ENCODE measurements at regions not wholly inside any gene's neighbourhood (a gene's known extent, or its start where the extent isn't known, plus 50 kb on each side); places are given as distances from the start of the nearest gene placed in this dataset.

DNA sequence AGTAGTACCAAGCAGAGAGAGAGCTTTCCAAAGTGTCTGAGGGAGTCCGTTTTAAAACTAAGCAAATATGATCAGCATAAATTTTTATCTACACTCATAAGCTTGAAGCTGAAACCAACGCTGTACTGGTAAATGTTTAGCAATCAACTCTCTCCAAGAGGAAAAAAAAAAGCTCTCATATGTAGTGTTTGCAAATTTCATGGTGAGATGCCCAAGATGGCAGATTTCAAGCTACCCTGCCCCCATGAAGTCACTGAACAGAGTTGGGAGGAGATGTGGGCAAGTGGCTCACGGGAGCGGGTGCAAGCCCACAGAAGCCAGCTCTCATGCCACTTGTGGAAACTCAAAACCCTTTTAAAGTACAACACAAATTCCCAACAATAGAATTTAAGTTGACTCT is 475.8 kb downstream of the BCAT1 start:
- Histone ChIP-seq H3K4me1 (ENCODE audit: insufficient read depth, low read length) (peaks cover 3% of the 10 kb centered on the region), H3K9me3 (ENCODE audit: low read length) (peaks cover 8% of the 10 kb centered on the region), H3K36me3 (ENCODE audit: insufficient read depth, low read length) (peaks cover 2% of the 10 kb centered on the region)

DNA sequence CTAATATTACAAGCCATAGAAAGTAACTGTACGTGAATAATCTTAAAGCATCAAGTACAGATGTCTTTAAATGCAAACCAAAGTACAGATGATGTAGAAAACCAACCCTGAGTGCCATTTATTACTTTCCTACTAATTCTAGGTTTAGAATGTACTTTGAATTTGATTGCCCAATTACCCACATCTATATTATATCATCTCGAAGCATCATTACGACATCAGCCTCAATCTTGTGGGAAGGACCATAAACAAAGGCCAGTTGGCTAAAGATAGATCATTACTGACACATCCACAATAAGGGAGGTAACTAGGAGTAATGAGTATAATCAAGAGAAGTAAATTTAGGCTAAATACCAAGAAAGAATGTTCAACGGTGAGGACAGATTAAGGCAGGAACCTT is 478.9 kb downstream of the BCAT1 start:
- Histone ChIP-seq H2AFZ (ENCODE audit: low read depth, low read length) (no peak overlapping the region), H3K4me1 (ENCODE audit: insufficient read depth, low read length) (no peaks in the 10 kb centered on the region), H3K36me3 (ENCODE audit: insufficient read depth, low read length) (no peaks in the 10 kb centered on the region), H3K4me3 (ENCODE audit: low read length) (no peak overlapping the region), H3K9me3 (ENCODE audit: low read length) (peaks cover 8% of the 10 kb centered on the region), H3K27me3 (ENCODE audit: insufficient read depth, low read length) (no peaks in the 10 kb centered on the region)

More for the DNA sequence above, 475.8 kb downstream of the BCAT1 start:
- Histone ChIP-seq H3K27me3 (ENCODE audit: insufficient read depth, low read length) (no peaks in the 10 kb centered on the region), H2AFZ (ENCODE audit: low read depth, low read length) (no peak overlapping the region), H3K4me3 (ENCODE audit: low read length) (no peak overlapping the region)

DNA sequence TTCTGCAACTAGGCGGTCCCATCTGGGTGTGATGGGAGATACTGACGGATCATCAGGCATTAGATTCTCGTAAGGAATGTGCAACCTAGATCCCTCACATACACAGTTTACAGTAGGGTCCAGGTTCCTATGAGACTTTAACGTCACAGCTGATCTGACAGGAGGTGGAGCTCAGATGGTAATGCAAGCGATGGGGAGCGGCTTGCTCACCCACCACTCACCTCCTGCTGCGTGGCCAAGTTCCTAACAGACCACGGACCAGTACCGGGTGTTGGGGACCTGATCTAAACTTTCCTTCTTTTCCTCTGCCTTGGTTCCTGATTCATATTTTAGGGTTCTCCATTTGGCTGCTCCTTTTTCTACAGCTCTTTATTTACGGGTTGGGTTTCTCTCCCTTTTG is 479.8 kb downstream of the BCAT1 start:
- Histone ChIP-seq H3K4me3 (ENCODE audit: low read length) (no peak overlapping the region), H3K9me3 (ENCODE audit: low read length) (peaks cover 8% of the 10 kb centered on the region), H3K27me3 (ENCODE audit: insufficient read depth, low read length) (no peaks in the 10 kb centered on the region), H3K36me3 (ENCODE audit: insufficient read depth, low read length) (no peaks in the 10 kb centered on the region), H2AFZ (ENCODE audit: low read depth, low read length) (no peak overlapping the region), H3K4me1 (ENCODE audit: insufficient read depth, low read length) (no peaks in the 10 kb centered on the region)

DNA sequence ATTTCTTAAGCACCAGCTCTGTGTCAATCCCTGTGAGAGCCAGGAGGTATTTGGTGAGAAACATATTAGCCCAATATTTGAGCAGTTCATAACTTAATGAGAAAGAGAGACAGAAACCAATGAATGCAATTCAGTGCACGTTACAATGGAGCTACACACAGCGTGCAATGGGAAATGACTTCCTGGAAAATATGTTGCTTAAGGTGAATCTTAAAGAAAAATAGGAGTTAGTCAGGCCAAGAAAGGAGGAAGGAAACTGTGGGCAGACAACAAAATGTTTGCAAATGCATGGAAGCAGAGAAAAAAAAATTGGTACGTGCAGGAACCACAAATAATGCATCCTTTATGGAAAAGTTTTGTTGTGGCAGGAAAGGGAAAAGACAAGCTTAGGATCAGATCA is 481.7 kb downstream of the BCAT1 start:
- Histone ChIP-seq H3K27me3 (ENCODE audit: insufficient read depth, low read length) (no peaks in the 10 kb centered on the region), H3K4me1 (ENCODE audit: insufficient read depth, low read length) (no peaks in the 10 kb centered on the region), H3K9me3 (ENCODE audit: low read length) (peaks cover 8% of the 10 kb centered on the region), H3K4me3 (ENCODE audit: low read length) (no peak overlapping the region), H3K36me3 (ENCODE audit: insufficient read depth, low read length) (no peaks in the 10 kb centered on the region), H2AFZ (ENCODE audit: low read depth, low read length) (no peak overlapping the region)

DNA sequence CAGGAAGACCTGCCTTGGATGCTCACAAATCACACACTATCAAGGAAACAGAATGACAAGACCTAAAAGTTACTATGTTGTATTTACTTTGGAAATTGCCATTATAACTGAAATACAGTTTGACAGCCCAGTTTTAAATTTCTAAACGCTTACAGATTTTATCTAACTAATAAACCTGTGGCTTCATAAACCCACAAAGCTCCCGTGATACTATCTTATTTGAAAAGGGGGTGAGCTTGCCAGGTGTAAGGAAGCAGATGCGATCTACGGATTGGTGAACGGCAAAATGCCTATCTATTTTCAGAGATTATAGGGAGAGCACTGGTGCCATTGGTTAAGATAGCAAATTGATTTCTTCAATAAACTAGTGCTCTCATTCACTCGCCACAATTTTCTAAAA is 485.5 kb downstream of the BCAT1 start:
- Histone ChIP-seq H3K4me3 (ENCODE audit: low read length) (no peak overlapping the region), H3K9me3 (ENCODE audit: low read length) (peaks cover 2% of the 10 kb centered on the region), H2AFZ (ENCODE audit: low read depth, low read length) (no peak overlapping the region), H3K36me3 (ENCODE audit: insufficient read depth, low read length) (no peaks in the 10 kb centered on the region), H3K4me1 (ENCODE audit: insufficient read depth, low read length) (peaks cover 29% of the 10 kb centered on the region), H3K27me3 (ENCODE audit: insufficient read depth, low read length) (no peaks in the 10 kb centered on the region)

DNA sequence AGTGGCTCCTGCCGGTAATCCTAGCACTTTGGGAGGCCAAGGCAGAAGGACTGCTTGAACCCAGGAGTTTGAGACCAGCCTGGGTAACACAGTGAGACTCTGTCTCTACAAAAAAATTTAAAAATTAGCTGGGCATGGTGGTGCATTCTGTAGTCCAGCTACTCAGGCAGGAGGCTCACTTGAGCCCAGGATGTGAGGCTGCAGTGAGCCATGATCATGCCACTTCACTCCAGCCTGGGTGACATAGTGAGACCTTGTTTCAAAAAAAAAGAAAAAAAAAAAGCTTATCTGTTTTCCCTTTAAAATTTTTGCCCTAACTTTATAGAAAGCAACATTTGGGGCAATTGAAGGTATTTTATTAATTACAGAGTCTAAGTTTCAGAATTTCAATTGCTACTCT is 486.0 kb downstream of the BCAT1 start:
- H3K36me3 ChIP-seq (ENCODE audit: insufficient read depth, low read length) = no peaks in the 10 kb centered on the region
- H2AFZ ChIP-seq (ENCODE audit: low read depth, low read length) = no peak overlapping the region
- H3K9me3 ChIP-seq (ENCODE audit: low read length) = peaks cover 2% of the 10 kb centered on the region
- H3K27me3 ChIP-seq (ENCODE audit: insufficient read depth, low read length) = no peaks in the 10 kb centered on the region
- H3K4me3 ChIP-seq (ENCODE audit: low read length) = no peak overlapping the region
- peaks cover 30% of the 10 kb centered on the region for H3K4me1 ChIP-seq (ENCODE audit: insufficient read depth, low read length)

DNA sequence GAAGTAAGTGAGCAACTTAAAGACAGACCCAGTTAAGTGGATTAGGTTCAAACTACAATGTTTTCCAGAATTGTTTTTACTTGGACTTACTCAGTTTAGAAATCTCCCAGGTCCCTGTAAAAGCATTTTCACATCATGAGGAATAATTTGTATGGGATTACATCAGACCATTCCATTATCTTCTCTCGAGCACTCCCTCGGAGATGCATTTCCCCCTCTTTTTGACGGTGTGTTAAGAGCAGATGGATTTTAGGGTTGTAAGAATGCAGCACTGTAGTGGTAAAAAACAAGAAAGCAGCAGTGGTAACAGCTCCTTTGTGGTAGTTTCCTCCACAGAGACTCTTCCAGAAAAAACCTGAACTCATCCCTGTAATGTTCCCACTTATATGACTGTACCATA is 488.4 kb downstream of the BCAT1 start:
- H3K9me3 ChIP-seq (ENCODE audit: low read length) = peaks cover 2% of the 10 kb centered on the region
- H3K27me3 ChIP-seq (ENCODE audit: insufficient read depth, low read length) = no peaks in the 10 kb centered on the region
- H3K36me3 ChIP-seq (ENCODE audit: insufficient read depth, low read length) = no peaks in the 10 kb centered on the region
- H2AFZ ChIP-seq (ENCODE audit: low read depth, low read length) = no peak overlapping the region
- H3K4me1 ChIP-seq (ENCODE audit: insufficient read depth, low read length) = peaks cover 30% of the 10 kb centered on the region
- no peak overlapping the region for H3K4me3 ChIP-seq (ENCODE audit: low read length)

DNA sequence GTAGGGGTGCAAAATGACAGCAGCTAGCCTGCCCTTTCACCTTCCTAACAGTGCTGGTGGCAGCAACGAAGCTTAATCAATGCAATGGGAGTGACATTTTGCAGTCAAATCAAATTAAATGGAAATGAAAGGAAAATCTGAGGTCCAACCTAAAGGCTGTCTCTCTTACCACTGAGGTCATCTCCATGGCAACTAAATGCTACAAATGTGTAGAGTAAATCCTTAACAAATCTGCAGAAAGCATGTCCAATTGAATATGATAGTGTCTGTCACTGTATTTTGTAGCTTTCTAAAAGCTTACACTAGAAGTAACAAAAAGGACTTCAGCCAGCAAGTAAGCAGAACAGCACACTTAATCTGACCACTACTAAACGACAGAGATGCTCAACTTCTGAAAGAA is 488.8 kb downstream of the BCAT1 start:
- H3K27me3 ChIP-seq (ENCODE audit: insufficient read depth, low read length) = no peaks in the 10 kb centered on the region
- no peaks in the 10 kb centered on the region for H3K36me3 ChIP-seq (ENCODE audit: insufficient read depth, low read length)
- H3K4me1 ChIP-seq (ENCODE audit: insufficient read depth, low read length) = peaks cover 30% of the 10 kb centered on the region

DNA sequence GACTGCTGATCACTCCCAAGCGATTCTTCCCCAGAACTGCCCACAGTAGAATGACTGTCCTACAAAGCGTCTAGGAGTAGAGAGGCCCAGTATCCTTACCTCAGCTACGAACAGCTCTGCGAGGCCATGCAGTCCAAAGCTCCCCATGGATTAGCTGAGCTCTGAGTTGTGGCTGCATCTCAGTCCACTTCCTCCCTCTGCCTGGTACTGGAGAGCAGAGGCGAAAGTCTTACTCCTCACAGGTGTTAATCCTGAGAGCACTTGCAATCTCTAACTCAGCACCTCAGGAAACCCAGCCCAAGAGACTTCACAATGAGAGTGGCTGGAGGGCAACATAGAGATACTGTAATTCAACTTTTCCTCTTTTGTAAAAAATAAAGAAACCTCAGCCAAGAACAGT is 493.1 kb downstream of the BCAT1 start:
- H3K9me3 ChIP-seq (ENCODE audit: low read length) = no peaks in the 10 kb centered on the region
- no peaks in the 10 kb centered on the region for H3K27me3 ChIP-seq (ENCODE audit: insufficient read depth, low read length)
- no peak overlapping the region for H2AFZ ChIP-seq (ENCODE audit: low read depth, low read length)
- peaks cover 5% of the 10 kb centered on the region for H3K36me3 ChIP-seq (ENCODE audit: insufficient read depth, low read length)
- no peak overlapping the region for H3K4me3 ChIP-seq (ENCODE audit: low read length)
- peaks cover 24% of the 10 kb centered on the region for H3K4me1 ChIP-seq (ENCODE audit: insufficient read depth, low read length)

More for the DNA sequence above, 488.8 kb downstream of the BCAT1 start:
- Histone ChIP-seq H3K9me3 (ENCODE audit: low read length) (no peaks in the 10 kb centered on the region), H3K4me3 (ENCODE audit: low read length) (no peak overlapping the region), H2AFZ (ENCODE audit: low read depth, low read length) (no peak overlapping the region)

DNA sequence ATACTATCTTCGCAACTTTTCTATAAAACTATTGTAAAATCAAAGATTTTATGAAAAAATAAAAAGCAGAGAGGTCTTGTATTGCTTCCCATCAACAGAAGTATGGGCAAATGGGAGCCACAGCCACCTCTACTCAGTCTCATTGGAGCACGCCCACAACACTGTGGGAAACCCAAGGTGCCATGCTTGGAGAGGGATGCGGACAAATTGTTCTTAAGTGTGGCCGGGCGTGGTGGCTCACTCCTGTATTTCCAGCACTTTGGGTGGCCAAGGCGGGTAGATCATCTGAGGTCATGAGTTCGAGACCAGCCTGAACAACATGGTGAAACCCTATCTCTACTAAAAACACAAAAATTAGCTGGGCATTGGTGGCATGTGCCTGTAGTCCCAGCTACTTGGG is 498.2 kb upstream of the SOX5 start:
- Histone ChIP-seq H3K27me3 (ENCODE audit: insufficient read depth, low read length) (no peaks in the 10 kb centered on the region), H3K9me3 (ENCODE audit: low read length) (no peaks in the 10 kb centered on the region), H3K36me3 (ENCODE audit: insufficient read depth, low read length) (peaks cover 3% of the 10 kb centered on the region), H3K4me1 (ENCODE audit: insufficient read depth, low read length) (peaks cover 4% of the 10 kb centered on the region), H2AFZ (ENCODE audit: low read depth, low read length) (no peak overlapping the region), H3K4me3 (ENCODE audit: low read length) (no peak overlapping the region)

DNA sequence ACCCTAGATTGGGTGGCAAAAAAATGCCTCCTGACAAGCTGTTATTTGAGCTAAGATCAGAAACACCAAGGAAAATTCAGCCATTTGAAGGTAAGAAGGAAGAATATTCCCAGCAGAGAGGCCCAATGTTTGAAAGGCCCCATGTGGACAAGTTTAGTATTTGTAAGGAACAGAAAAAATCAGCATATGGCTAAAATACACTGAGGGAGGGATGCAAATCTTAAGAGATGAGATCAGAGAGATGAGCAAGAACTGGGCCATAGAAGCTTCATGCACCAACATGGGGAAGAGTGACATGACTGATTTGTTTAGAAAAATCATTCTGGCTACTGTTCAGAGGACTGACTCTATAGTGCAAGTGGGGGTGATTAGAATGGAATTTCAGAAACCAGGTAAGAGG is 496.8 kb upstream of the SOX5 start:
- Histone ChIP-seq H3K4me1 (ENCODE audit: insufficient read depth, low read length) (peaks cover 4% of the 10 kb centered on the region), H3K36me3 (ENCODE audit: insufficient read depth, low read length) (no peaks in the 10 kb centered on the region), H3K9me3 (ENCODE audit: low read length) (no peaks in the 10 kb centered on the region), H3K4me3 (ENCODE audit: low read length) (no peak overlapping the region), H2AFZ (ENCODE audit: low read depth, low read length) (no peak overlapping the region), H3K27me3 (ENCODE audit: insufficient read depth, low read length) (no peaks in the 10 kb centered on the region)

DNA sequence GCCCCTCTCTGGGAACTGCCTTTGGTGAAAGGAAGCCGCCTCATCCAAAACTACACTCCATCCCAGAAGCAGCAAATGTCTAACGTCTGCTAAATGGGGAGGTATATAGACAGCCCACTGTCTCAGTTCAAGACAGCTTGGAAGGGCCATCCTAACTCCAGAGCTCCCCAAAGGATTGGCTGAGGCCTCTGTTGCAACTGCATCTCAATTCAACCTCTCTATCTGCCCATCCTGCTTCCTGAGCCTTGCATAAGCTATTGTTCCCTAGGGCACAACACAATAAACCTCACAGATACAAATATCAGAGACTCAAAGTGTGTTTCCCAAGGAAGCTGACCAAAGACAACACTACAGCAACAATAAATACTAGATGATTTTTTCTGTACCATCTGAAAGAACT is 495.2 kb upstream of the SOX5 start:
- peaks cover 4% of the 10 kb centered on the region for H3K4me1 ChIP-seq (ENCODE audit: insufficient read depth, low read length)
- H3K4me3 ChIP-seq (ENCODE audit: low read length) = no peak overlapping the region
- H3K9me3 ChIP-seq (ENCODE audit: low read length) = no peaks in the 10 kb centered on the region
- H2AFZ ChIP-seq (ENCODE audit: low read depth, low read length) = no peak overlapping the region
- no peaks in the 10 kb centered on the region for H3K27me3 ChIP-seq (ENCODE audit: insufficient read depth, low read length)
- H3K36me3 ChIP-seq (ENCODE audit: insufficient read depth, low read length) = no peaks in the 10 kb centered on the region

DNA sequence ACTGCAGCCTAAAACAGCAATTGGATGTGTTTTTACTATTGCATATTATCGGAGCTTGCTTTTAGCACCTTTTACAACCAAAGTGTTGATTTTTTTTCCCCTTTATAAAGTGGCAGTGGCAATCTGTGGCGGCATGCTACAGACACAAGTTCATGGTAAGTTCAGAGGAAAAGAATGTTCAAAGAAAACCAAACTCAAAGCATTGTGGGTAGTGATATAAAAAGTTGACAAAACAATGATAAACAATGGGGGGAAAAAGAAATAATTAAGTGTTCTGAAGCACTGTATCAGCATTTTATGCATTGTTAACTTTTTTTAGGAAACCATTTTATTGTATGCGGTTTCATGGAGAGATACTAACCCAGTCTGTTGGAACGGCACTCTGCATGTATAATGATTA is 492.0 kb upstream of the SOX5 start:
- Histone ChIP-seq H3K4me1 (ENCODE audit: insufficient read depth, low read length) (peaks cover 4% of the 10 kb centered on the region), H2AFZ (ENCODE audit: low read depth, low read length) (no peak overlapping the region), H3K9me3 (ENCODE audit: low read length) (peaks cover 4% of the 10 kb centered on the region), H3K27me3 (ENCODE audit: insufficient read depth, low read length) (no peaks in the 10 kb centered on the region), H3K36me3 (ENCODE audit: insufficient read depth, low read length) (no peaks in the 10 kb centered on the region), H3K4me3 (ENCODE audit: low read length) (no peak overlapping the region)

DNA sequence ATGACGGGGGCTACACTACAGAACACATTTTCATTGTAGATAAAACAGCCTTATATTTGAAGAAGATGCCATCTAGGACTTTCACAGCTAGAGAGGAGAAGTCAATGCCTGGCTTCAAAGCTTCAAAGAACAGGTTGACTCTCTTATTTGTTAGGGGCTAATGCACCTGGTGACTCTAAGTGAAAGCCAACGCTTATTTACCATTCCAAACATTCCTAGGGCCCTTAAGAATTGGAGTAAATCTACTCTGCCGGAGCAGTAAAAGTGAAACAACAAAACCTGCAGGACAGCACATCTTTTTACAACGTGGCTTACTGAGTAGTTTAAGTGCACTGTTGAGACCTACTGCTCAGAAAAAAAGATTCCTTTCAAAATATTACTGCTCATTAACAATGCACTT is 487.2 kb upstream of the SOX5 start:
- no peaks in the 10 kb centered on the region for H3K27me3 ChIP-seq (ENCODE audit: insufficient read depth, low read length)
- no peaks in the 10 kb centered on the region for H3K4me1 ChIP-seq (ENCODE audit: insufficient read depth, low read length)
- peaks cover 8% of the 10 kb centered on the region for H3K9me3 ChIP-seq (ENCODE audit: low read length)
- no peaks in the 10 kb centered on the region for H3K36me3 ChIP-seq (ENCODE audit: insufficient read depth, low read length)
- no peak overlapping the region for H2AFZ ChIP-seq (ENCODE audit: low read depth, low read length)
- no peak overlapping the region for H3K4me3 ChIP-seq (ENCODE audit: low read length)
